ENCODE measurements at regions not wholly inside any gene's neighbourhood (a gene's known extent, or its start where the extent isn't known, plus 50 kb on each side); places are given as distances from the start of the nearest gene placed in this dataset.

DNA sequence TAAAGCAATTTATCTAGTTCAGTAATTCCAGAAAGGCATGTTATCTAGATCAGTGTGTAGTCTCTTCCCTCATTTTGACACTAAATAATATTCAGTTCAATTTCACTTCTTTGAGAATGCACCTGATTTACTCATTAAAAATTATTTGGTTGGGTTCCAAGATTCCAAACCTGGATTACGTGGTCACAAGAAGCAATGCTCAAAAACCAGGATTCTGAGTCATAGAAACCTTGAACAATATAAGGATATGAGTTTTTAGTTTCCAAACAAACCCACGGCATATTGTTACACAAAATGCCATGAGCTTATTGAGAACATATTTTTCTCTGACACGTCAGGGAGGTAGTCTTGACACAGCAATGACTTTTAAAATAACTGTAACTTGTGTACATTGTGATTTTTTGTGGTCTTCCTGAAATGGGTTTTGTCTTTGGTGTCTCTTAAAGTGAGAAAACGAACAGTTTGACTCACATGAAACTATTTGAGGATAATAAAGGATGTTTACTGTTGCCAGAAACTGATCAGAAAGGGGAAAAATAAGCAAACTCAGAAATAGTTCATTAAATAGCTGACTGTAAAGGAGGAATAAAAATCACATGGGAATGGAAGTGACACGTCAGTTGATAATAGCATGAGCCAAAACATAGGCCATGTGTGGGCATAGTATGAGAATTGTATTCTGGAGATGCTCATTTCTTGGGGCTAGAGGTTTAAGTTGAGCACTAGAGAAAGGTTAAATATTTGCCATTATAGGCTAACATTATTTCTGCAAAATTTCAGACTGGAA is 617.7 kb upstream of the CDH2 start:
- DNase-seq: no peak

DNA sequence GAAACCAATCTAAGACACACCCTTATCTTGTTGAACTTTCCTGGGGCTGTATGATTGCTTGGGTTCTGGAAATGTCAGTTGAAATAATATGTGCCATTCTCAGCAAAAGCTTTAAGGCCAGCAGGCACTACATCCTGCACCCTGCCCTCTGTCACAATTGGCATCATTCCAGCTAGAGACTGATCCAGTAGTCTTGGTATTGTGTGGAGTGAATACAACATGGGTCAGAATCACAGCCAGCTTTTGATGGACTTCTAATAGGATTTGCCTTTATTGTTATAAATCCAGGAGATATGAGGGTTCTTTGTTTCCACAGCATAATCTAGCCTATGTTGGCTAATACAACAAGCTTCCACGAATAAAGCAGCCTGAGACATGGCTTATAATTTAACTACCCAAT is 617.0 kb upstream of the CDH2 start:
- peak in 2 of 3 experiments; percentile 5 to 18 for DNase-seq

DNA sequence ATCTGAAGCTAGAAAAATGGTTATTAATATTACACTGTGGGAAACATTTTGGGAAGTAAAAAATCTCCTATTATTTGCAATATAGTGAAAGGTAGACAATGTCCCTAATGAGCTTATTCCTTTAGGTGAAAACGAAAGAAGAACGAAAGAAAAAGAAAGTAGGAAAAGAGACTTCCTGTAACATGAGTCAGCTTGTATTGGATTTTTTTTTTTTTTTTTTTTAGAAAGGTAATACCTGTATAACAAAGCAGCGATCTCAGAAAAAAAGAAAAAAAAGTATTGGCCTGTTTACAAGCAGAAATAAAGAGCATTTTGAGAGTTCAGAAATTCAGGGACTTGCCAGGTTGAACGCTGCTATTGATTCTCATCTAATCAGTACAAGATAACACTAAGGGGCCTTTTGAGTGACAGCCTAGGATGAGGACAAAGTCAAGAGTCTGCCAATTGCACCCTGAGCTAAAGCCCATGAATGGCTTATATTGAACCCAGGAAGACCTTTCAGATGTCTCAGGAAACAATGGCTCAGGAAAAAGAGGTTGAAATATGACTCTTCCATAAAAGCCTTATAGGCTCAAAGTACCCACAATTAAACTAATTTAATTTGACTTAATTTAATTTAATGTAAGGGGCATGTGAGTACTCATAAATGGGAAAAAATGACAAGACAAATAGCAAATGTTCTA is 615.6 kb upstream of the CDH2 start:
- DNase-seq: peak in 1 of 3 experiments; percentile 16

DNA sequence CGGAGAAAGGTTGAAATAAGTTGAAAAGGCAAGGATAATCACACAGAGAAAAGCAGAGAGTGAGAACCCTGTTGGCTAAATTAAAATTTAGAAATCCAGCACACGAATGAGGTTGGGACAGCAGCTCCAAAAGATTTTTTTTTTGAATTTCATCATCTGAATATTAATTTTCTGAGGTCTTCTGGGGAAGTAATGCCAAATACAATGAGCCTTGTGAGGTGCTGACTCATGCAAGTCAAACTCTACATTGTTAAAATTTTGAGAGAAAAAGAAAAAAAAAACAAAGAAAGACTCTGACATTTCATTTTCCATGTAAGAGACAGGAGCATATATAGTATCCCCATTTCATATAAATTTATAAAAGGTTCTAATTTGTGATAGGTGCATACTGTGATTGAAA is 614.2 kb upstream of the CDH2 start:
- DNase-seq: no peak

DNA sequence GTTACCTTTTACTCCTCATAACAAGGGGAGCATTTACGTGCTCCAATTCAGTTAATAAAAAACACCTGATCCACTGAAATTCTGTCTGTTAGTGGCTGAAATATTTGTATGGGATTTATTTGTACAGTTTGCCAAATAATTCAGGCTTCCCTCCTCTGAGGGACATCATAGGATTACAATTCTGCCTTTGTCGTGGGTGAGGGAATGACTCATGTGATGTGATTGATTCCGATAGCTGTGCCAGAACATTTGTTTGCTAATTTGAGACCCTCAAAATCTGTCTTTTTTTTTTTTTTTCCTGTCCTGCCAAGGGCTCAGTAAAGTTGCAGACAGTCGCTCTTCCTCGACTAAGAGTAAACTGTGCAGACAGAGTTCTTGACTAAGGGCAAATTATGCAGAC is 612.6 kb upstream of the CDH2 start:
- DNase-seq: no peak

DNA sequence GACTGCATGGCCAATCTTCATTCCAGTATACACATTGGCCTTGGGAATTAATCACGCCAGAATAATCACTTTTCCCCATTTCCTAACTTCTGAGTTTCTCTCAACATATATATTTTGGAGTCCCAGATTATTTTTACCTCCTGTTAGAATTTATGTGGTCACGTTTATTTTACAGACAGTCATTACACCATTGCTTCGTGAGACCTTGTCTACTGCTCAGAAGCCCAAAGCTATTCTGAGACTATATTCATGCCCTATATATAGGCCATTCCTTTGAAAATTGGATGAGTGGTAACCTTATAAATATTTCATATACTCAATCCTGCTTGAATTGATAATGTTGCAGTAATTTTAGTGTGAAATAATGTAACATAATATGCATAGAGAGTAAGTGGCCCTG is 610.0 kb upstream of the CDH2 start:
- DNase-seq: no peak

DNA sequence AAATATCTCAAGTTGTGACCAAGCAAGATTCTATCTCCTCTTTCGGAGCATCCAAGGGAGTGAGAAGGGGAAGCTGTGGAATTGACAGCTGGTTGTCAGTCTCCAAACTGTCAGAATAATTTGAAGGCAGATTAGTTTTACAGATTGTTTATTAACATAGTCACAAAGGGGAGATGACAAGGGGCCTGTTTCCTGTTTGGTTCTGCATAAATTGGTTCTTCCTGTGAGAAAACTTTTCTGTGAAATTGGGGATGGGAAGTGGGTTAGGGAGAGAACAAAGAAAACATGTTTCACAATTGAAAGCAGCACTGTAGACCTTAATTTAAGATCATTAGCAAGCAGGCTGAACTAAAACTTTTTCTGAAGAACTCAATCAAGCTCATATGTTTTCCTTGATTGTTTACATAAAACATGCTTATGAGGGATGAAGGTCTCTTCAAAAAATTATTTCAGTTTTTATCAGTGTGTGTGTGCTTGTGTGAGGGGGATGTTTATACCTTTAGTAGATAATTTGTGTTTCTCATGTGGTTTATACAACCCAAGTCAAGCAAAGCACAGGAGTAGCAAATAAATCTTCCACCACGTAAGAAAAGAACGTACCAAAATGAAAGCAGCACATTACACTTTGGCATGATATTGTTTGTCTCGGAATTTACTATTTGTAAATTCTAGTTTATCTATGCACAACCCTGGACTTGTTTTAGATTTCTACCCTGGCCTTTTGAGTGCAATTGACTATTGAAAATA is 604.9 kb upstream of the CDH2 start:
- DNase-seq: no peak

DNA sequence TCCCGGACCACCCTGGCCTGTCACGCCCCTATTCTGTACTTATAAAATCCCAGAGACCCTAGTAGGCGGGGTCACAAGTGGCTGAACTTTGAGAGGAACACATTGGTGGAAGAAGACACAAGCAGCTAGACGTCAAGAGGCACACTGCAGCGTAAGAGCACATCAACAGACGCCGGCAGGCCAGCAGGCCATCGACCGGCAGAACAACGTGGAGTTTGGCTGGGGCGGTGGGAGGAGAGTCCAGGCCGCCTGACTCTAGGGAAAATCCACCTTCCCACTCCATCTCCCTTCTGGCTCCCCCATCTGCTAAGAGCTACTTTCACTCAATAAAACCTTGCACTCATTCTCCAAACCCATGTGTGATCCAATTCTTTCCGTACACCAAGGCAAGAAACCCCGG is 601.8 kb upstream of the CDH2 start:
- DNase-seq: no peak

DNA sequence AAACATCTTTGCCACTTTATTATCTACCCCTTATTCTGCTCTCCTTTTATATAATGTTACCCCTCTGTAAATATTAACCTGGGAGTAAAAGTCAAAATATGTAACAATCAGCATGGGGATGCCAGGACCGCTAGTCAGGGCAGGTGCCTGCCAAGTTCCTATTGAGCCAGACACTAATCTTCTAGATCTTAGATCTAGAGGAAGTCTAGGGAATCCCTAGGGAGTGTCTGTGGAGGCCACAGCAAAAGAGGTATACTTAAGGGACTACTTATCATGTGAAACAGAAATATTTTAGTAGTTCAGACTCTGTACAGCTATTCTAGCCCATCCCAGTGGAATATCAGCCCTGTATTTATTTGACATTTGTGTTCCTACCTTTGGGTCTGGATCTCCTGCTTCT is 600.8 kb upstream of the CDH2 start:
- DNase-seq: no peak

DNA sequence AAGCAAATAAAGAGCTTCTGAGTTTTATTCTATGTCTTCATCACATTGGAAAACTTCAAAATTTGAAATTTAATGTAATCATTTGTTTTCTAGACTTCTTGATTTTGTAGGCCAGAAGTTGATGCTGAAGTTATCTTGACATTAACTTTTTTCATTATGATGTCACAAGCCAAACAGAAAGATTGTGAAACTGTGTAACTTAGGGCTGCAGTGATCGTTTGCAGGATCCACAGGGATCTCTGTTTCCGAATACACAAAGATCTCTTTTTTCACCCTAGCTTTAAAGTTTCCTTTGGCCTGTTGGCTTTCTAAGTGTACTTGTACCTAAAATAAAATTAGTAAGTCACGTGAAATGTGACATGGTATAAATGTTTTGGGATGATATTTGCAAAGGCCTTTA is 594.9 kb upstream of the CDH2 start:
- no peak for DNase-seq

DNA sequence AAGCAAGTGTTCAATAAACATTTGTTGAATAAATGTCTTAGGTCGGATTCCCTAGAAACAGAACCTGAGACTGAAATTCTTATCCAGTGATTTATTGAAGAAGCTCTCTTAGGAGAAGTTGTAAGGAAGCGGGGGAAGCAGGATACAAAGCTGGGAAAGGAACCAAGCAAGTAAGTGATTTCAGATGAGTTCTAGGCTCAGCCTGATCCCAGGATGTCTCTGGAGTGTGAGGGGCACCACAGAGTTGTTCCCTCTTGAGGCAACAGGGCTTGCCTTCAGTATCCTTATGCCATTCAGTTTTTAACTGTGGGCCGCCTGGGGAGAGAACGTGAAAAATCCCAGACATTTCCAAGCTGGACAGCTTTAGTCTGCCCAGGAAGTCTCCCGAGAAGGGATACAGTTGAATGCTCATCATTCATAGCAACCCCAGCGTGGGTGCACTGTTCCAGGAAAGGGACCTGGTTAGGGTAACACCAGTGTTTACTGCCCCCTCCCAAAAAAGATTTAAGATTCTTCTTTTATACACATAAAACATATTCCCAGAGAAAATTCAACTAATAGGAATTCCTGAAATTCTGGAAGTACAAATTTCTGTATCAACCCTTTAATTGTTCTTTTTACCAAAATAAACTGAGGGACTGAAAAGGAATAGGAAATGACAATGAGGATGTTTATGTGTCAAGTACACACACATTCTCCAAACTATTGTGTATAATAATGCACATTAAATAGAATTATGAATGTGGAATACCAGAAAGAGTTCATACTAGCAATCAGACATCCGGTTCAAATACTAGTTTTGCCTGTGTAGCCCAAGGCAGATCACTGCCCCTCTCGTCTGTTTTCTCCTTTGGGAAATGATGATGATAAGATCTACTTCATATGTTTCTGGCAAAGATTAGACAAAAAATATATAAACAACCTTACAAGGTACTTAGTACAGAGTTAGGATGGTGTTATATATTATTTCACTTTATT is 592.1 kb upstream of the CDH2 start:
- no peak for DNase-seq

DNA sequence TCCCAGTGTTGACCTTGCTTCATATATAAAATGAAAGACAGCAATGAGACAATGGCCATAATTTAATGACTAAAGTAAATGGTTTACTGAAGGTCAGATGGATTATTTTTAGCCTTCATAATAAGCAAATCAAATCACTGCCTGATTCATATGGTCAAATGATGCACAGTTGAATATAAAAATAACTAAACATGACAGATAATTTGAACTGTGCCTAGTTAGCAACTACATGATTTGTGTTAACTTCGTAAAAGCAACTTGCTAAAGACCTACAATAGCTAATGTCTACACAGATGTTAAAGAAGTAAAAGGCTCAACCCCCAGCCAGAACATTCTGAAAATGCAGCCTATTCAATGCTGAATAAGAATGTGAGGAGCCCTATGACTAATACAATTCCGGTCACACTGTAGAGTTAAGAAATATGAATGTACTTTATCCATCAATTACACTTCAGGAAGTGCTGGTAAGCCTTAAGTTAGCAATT is 590.8 kb upstream of the CDH2 start:
- no peak for DNase-seq

DNA sequence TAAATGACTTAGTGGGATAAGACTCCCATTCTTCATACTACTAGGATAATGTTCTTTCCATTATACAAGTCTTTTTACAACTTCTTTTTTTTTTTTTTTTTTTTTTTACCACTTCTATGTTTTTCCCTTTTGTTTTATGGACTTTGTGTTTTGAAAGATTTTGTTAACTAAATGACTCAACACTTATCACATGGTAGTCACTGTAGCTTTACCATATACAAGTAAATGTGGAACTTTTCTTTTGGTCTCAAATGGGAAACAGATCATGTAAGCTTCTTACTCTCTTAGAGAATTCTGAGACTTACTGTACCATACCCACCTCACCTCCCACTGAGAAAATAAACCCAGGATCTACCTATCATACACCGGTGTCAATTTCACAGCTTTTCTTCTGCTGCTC is 590.3 kb upstream of the CDH2 start:
- no peak for DNase-seq

DNA sequence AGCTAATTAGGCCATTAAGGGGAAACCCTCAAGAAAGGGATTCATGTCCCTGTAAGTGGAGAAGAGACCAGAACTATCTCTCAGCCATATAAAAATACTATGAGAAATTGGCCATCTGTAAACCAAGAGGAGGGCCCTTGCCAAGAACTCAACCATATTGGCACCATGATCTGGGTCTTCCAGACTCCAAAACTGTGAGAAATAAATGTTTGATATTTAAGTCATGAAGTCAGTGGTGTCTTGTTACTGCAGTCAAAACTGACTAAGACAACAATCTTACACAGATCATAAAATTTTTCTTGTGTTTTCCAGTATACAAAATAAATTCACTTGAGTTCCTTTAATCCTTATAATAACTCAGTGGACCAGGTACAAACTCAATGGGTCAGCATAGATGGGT is 589.8 kb upstream of the CDH2 start:
- DNase-seq: no peak

DNA sequence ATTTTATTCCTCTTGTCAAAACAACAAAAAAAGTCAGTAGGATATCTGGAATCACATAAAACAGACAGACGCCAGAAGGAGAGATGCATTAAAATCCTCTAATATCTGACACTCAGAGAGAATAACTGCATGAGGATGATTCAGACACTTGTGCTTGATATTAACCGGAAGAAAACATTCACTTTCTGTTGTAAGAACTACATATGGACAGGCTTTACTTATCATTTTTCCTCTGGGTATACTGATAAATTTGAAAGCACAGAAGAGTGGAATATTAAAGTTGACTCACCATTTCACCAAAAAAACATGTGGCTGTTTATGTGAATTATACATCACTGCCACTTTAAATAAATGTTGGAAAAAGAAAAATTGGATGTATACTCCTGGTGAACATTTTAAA is 589.1 kb upstream of the CDH2 start:
- no peak for DNase-seq

DNA sequence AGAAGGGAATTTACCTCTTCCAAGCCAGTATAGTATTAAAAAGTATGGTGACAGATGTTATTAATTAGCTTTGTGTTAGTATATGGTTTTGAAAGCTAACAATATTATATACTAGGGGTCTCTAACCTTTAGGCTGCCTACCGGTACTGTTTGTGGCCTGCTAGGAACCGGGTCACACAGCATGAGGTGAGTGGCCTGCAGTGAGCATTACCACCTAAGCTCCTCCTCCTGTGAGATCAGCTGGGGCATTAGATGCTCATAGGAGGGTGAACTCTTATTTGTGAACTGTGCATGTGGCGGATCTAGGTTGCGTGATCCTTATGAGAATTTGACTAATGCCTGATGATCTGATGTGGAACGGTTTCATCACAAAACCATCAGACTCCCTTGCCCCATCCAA is 583.4 kb upstream of the CDH2 start:
- DNase-seq: no peak

DNA sequence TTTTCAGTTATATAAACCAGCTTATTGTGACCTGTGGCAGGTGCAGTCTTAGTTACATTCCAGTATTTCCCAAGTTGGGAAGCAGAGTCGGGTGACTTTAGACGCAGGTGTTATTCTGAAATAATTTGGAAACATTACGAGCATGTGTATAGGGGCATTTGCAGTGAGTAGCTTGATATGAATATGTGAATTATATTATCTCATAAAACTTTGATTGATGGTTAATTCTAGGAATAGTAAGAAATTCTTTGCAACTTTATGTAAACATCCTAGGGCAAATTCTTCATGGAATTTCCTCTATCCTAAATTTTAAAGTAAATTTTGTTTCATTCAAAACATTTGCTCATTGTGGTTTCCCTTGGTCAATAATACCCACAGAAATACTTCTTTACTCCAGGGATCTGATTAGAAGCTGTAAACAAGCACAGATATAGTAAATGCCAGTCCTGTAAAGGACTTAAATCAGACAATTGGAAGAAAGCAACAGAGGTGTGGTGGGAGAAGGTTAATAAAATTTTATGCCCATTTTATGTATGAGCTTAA is 580.6 kb upstream of the CDH2 start:
- DNase-seq: no peak

DNA sequence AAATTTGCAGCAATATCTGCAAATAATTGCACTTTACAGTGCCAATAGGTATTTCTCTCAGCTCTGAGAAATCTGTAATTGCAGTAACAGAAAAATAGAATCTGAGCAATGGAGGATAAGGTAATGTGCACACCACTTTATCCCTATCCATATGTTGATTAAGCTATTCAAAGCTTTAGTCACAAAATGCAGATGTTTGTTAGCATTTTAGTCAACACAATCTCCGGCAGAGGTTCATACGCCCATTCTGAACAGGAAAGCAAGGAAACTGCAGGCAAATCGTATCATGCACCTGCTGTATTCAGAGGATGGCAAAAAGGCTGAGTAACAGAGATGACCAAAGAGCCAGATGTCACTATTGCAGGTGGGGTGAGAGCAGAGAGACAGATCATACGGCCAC is 566.2 kb upstream of the CDH2 start:
- DNase-seq: peak in 1 of 3 experiments; percentile 11

DNA sequence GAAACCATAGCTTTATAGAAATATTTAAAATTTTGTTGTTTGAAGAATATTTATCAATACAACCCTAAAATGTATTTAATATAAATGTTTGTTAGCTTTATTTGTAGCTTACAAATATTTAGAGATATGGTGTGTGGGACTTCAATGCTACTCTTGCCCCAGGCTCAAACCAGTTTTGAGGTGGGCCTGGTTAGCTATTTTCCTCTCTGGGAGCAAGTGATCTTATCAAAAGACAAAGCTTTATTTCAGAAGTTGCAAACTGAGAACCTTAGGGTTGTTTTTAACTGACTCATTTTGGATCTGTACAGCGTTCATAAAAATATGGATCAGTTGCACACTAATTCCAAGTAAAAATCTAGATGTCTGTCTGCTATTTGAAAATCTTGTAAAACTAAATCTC is 563.6 kb upstream of the CDH2 start:
- no peak for DNase-seq

DNA sequence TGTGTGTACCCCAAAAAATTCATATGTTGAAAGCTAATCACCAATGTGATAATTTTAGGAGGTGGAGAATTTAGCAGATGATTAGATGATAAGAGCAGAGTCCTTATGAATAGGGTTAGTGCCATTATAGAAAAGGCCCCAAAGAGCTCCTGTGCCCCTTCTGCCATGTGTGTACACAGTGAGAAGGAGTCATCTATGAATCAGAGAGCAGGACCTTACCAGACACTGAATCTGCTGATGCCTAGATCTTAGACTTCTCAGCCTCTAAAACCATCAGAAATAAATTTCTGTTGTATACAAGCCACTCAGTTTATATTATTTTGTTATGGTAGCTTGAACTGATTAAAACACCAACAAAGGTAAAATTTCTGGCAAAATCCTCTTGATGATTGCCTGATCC is 560.0 kb upstream of the CDH2 start:
- DNase-seq: no peak

DNA sequence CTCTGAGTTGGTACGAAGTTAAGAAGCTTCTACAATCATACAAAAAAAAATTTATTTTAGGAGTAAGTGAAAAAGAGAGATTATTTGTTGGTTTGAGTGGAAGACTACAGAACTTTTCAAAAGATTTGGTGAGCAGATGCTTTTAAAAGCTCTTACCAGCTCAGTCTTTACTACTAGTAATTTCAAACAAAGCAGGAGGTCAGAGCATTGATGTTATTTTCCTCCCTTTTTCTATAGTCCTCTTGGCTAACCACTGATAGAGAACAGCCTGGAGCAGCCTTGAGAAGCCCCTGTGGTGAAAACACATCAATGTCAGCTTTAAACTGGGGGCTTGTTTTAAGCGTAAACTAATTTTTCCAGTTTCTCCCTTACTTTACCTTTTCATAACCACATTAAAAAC is 559.3 kb upstream of the CDH2 start:
- no peak for DNase-seq

DNA sequence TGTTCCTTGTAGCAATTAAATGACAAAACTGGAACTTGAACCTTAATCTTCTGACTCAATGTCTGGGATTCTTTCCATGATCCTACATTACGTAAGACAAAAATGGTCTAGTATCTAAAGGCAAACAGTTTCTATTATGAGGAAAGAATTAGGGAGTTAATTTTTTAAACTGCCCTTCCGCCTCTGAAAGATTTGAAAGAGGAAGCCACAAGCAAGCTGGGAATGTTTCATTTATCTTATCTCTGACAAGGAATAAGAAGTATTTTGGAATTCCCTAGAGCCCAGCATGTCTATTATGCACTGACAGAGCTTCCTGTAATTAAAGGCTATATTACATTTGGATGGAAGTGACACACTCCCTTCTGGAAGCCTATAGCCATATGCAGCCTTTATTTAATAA is 558.8 kb upstream of the CDH2 start:
- DNase-seq: peak in 1 of 3 experiments; percentile 27

Measured in NCI-H1417 (cell line).